HG03060 (cell line): ENCODE measurements at regions not wholly inside any gene's neighbourhood (a gene's known extent, or its start where the extent isn't known, plus 50 kb on each side); places are given as distances from the start of the nearest gene placed in this dataset.

Source experiments
- ATAC-seq: cut with Tn5 transposase; IDR thresholded peaks from one replicate; pipeline ENCODE4 v1.9.1; 2021; ENCODE audit warnings: low read depth, moderate number of reproducible peaks; ENCODE audit not compliant: unreplicated experiment

- ATAC-seq = no peak
Measured at GRCh38 chr5:89946508-89946907, 463.0 kb downstream of the CETN3 start.

GRCh38 chr5:89942171-89942570 lies 467.4 kb downstream of the CETN3 start:
- ATAC-seq = no peak

- ATAC-seq = no peak
Measured at GRCh38 chr5:89936576-89936975, 473.0 kb downstream of the CETN3 start.

- no peak for ATAC-seq
Measured at GRCh38 chr5:89934069-89934468, 475.5 kb downstream of the CETN3 start.

- no peak for ATAC-seq
Measured at GRCh38 chr5:89932771-89933181, 476.8 kb downstream of the CETN3 start.

GRCh38 chr5:89930591-89931392 lies 478.8 kb downstream of the CETN3 start:
- ATAC-seq = peak; percentile 84

GRCh38 chr5:89929834-89930233 lies 479.7 kb downstream of the CETN3 start:
- no peak for ATAC-seq

GRCh38 chr5:89929173-89929572 lies 480.4 kb downstream of the CETN3 start:
- ATAC-seq = no peak

- no peak for ATAC-seq
Measured at GRCh38 chr5:89922161-89922560, 487.4 kb downstream of the CETN3 start.

GRCh38 chr5:89917112-89917511 lies 492.4 kb downstream of the CETN3 start:
- ATAC-seq = no peak

- ATAC-seq = no peak
Measured at GRCh38 chr5:89916131-89916530, 493.4 kb downstream of the CETN3 start.

GRCh38 chr5:89908876-89909275 lies 500.7 kb downstream of the CETN3 start:
- no peak for ATAC-seq

- no peak for ATAC-seq
Measured at GRCh38 chr5:89904442-89904841, 505.1 kb downstream of the CETN3 start.

- ATAC-seq = no peak
Measured at GRCh38 chr5:89901983-89902382, 507.6 kb downstream of the CETN3 start.

- ATAC-seq = no peak
Measured at GRCh38 chr5:89901346-89901745, 508.2 kb downstream of the CETN3 start.

GRCh38 chr5:89900346-89900745 lies 509.2 kb downstream of the CETN3 start:
- ATAC-seq = no peak

GRCh38 chr5:89899559-89899958 lies 510.0 kb downstream of the CETN3 start:
- no peak for ATAC-seq

GRCh38 chr5:89893546-89893945 lies 516.0 kb downstream of the CETN3 start:
- ATAC-seq = no peak

- ATAC-seq = no peak
Measured at GRCh38 chr5:89885670-89886069, 523.9 kb downstream of the CETN3 start.

GRCh38 chr5:89883967-89884366 lies 525.6 kb downstream of the CETN3 start:
- no peak for ATAC-seq

GRCh38 chr5:89878140-89879132 lies 531.1 kb downstream of the CETN3 start:
- no peak for ATAC-seq
